SU-DHL-6 (cell line): ENCODE measurements at regions not wholly inside any gene's neighbourhood (a gene's known extent, or its start where the extent isn't known, plus 50 kb on each side); places are given as distances from the start of the nearest gene placed in this dataset.

Source experiments
- CTCF ChIP-seq: fragments of 200-600 bp; sonication (generic); IDR thresholded peaks from one replicate; pipeline ENCODE4 v1.5.1; 2017; ENCODE audit warnings: antibody characterized with exemption, mild to moderate bottlenecking, low read length, moderate library complexity; ENCODE audit not compliant: insufficient read depth, poor library complexity, severe bottlenecking
- EZH2phosphoT487 ChIP-seq: fragments of 200-600 bp; sonication (generic), shearing (Covaris generic); conservative IDR thresholded peaks from 2 replicates; pipeline ENCODE4 v1.6.1; 2018; ENCODE audit warnings: mild to moderate bottlenecking, antibody characterized with exemption, low read length, moderate library complexity, mixed read lengths

- TF ChIP-seq CTCF (no peak), EZH2phosphoT487 (no peak)
These were observed 220.3 kb upstream of the TPM1 start for GRCh38 chr15:62822228-62822627.
